ENCODE measurements at regions not wholly inside any gene's neighbourhood (a gene's known extent, or its start where the extent isn't known, plus 50 kb on each side); places are given as distances from the start of the nearest gene placed in this dataset.

- TF ChIP-seq BCLAF1 (IDR thresholded peaks at IDR 0.05) (no peak), ZNF10 (CRISPR knock-in tag; IDR thresholded peaks at IDR 0.05; ENCODE audit: borderline replicate concordance, low read depth) (no peak)
These were observed 557.0 kb downstream of the VRK1 start (continued) for GRCh38 chr14:97354119-97354722.

- ChIA-PET CTCF (ENCODE audit: low intra/inter-chr PET ratio, low total read pairs) (no interaction called here), POLR2A (no interaction called here)
- DNase-seq (ENCODE audit: low spot score) (no peak), FAIRE-seq (no peak), ATAC-seq (no peak)
- WGBS (ENCODE audit: low lambda C conversion rate), result 0% methylated on average over 1 of the region's 6 CpGs
- no peak overlapping the region for H3K9ac ChIP-seq (ENCODE audit: insufficient read depth, low read depth, low read length)
- H3K27me3 ChIP-seq (ENCODE audit: control insufficient read depth in 1 of 2, insufficient read depth in 2 of 2, low read length in 2 of 2), result no peaks in the 10 kb centered on the region
- no peak overlapping the region for H2AFZ ChIP-seq (ENCODE audit: low read length)
- no peaks in the 10 kb centered on the region for H3K79me2 ChIP-seq (ENCODE audit: insufficient read depth, low read length)
- no peaks in the 10 kb centered on the region for H4K20me1 ChIP-seq (ENCODE audit: insufficient read depth, low read length)
- BruUV-seq (replicated peaks), result no TSS peak
- 0 out of 2 replicates have a peak, but pooled peaks cover 5% of the 10 kb centered on the region for H3K9me3 ChIP-seq (ENCODE audit: low read length)
- H3K27ac ChIP-seq (ENCODE audit: extremely low read length, insufficient read depth, low read length), result no peak overlapping the region
- no peak overlapping the region for H3K4me2 ChIP-seq (ENCODE audit: low read depth, low read length)
- in situ Hi-C loops (cut with HindIII; ENCODE audit: extremely low pct_ligation_motif_present, low pct_unique_long_range_greater_than_20kb), result no loop called here
- no peak overlapping the region for H3K4me3 ChIP-seq (replicated peaks in 1 of 3; ENCODE audit: insufficient read depth in 1 of 3, low read depth in 2 of 3, low read length in 3 of 3)
- TF ChIP-seq MBD4 (IDR thresholded peaks at IDR 0.05; ENCODE audit: borderline replicate concordance, low read length), result no peak
- no peak for TF ChIP-seq MAZ (IDR thresholded peaks at IDR 0.05; ENCODE audit: borderline replicate concordance, low read depth, low read length)
- no peak for TF ChIP-seq MAZ (CRISPR knock-in tag; IDR thresholded peaks at IDR 0.05; ENCODE audit: low read depth)
- no peak for TF ChIP-seq GATAD1 (CRISPR knock-in tag; IDR thresholded peaks at IDR 0.05)
- no peak for TF ChIP-seq ZNF160 (CRISPR knock-in tag; IDR thresholded peaks at IDR 0.05)
- TF ChIP-seq ZNF75D (CRISPR knock-in tag; IDR thresholded peaks at IDR 0.05; ENCODE audit: borderline replicate concordance), result no peak
- TF ChIP-seq YY1 (IDR thresholded peaks at IDR 0.05; ENCODE audit: insufficient read depth, insufficient replicate concordance, low read depth, low read length), result no peak
- TF ChIP-seq ZFP36L2 (CRISPR knock-in tag; IDR thresholded peaks at IDR 0.05), result no peak
- TF ChIP-seq CREM (IDR thresholded peaks at IDR 0.05), result no peak
- TF ChIP-seq CREM (CRISPR knock-in tag; IDR thresholded peaks at IDR 0.05), result no peak
- no peaks in the 10 kb centered on the region for H3K36me3 ChIP-seq (replicated peaks in 1 of 2; ENCODE audit: control insufficient read depth in 1 of 2, insufficient read depth in 2 of 2, low read length in 2 of 2)
- intact Hi-C loops (cut with micrococcal nuclease; ENCODE audit: unreplicated experiment), result no loop called here
- no peaks in the 10 kb centered on the region for H3K4me1 ChIP-seq (ENCODE audit: insufficient read depth, low read length)
These were observed 562.2 kb downstream of the VRK1 start for GRCh38 chr14:97359341-97359740.

Data from HepG2 (cell line).